ENCODE measurements at regions not wholly inside any gene's neighbourhood (a gene's known extent, or its start where the extent isn't known, plus 50 kb on each side); places are given as distances from the start of the nearest gene placed in this dataset.
"Not testable (repeated sequence)": the region's sequence is repeated elsewhere in the genome, so short reads cannot be mapped to it uniquely, and the experiment has no call there.

DNA sequence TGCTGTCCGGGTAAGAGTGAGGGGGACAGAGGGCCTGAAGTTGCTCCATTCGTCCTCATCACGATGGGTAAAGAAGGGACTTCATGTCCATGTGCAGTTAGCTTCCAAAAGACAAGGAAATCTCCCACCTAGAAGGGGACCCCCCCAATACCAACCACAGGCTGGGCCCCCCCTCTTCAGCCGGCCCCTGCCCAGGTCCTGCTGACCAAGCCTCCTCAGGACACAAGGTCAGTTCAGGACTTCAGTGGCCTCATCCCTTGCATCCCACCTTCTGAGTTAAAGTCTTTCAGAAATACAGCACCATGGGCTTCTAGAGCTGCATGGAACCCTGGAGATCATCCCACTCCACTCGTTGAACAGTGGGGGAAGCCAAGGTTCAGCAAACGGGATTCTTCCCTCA, 115.4 kb upstream of the ERG start:
- DNase-seq (ENCODE audit: low read depth, low spot score) = no peak

GRCh38 chr21:38614558-38614957, 116.3 kb upstream of the ERG start:
- no peak for DNase-seq (ENCODE audit: low read depth, low spot score)

GRCh38 chr21:38619480-38619879, 121.2 kb upstream of the ERG start:
- DNase-seq (ENCODE audit: low read depth, low spot score) = no peak

- DNase-seq (ENCODE audit: low read depth, low spot score) = no peak
These were observed 121.8 kb upstream of the ERG start for GRCh38 chr21:38619992-38620479.

GRCh38 chr21:38621132-38621531, 122.9 kb upstream of the ERG start:
- no peak for DNase-seq (ENCODE audit: low read depth, low spot score)

DNA sequence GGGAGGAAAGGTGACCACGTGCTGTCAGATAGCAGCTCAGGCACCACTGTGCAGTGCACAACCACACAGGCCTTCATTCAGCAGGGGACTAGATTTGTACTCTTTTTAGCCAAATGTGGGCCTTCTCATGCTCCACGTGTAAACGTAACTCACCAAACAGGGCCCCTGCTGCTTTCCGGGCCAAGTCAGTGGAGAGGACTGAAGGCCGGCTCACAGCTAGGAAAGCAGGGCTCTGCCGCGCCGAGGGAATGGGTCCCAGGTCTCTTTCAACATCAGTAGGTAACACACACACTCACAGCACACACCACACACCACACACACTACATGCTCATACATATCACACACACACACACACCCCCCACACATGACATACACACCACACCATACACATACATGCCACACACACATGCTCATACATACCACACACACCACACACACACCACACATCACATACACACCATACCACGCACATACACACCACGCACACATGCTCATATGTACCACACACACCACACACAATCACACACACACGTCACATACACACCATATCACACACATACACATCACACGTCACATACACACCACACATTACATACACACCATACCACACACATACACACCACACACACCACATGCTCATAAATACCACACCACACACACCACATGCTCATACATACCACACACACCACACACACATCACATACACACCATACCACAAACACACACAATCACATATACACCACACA, 124.0 kb upstream of the ERG start:
- DNase-seq (ENCODE audit: low read depth, low spot score) = no peak

- no peak for DNase-seq (ENCODE audit: low read depth, low spot score)
These were observed 124.5 kb upstream of the ERG start for GRCh38 chr21:38622827-38623209.

- DNase-seq (ENCODE audit: low read depth, low spot score) = no peak
These were observed 125.3 kb upstream of the ERG start for GRCh38 chr21:38623552-38623951.

GRCh38 chr21:38625000-38625399, 126.7 kb upstream of the ERG start:
- no peak for DNase-seq (ENCODE audit: low read depth, low spot score)

- no peak for DNase-seq (ENCODE audit: low read depth, low spot score)
These were observed 128.0 kb upstream of the ERG start for GRCh38 chr21:38626306-38626705.

DNA sequence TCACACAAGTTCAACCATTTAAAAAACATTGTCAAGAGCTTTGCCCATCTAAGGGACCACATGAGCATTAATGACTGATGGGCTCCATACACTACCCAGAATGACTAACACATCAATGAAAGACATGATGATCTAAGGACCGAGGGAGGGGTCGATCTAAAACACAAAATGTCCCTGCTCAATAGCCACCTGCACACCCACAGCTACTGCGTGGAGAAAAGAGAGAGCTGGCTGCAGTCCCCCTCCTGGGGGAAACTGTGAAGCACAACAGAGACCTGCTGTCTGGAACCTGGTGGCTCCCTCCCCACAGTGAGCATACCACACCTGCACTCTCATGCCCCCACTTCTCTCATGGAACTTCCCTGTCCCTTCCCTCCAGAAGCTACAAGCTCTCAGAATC, 130.1 kb upstream of the ERG start:
- no peak for DNase-seq (ENCODE audit: low read depth, low spot score)

- no peak for DNase-seq (ENCODE audit: low read depth, low spot score)
These were observed 132.9 kb upstream of the ERG start for GRCh38 chr21:38631206-38631605.

DNA sequence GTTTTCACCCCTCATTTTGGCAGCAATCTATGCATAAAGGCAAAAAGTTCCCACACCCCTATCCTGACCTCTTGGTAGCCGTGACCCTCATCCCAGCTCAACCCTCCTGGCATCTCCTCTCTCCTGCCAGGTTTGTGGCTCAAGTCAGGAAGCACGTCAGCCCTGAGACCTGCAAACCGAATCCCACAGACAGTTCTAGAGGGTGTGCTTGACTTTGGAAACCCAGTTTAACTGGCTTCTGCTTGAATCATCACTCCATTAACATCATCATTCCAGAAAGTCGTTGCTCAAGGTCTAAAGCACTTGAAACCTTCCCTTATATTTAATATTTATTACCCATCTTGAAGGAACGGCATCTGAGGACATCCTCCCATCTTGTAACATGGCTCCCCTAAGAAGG, 133.4 kb upstream of the ERG start:
- no peak for DNase-seq (ENCODE audit: low read depth, low spot score)

GRCh38 chr21:38637161-38637560, 138.9 kb upstream of the ERG start:
- no peak for DNase-seq (ENCODE audit: low read depth, low spot score)

- no peak for DNase-seq (ENCODE audit: low read depth, low spot score)
These were observed 141.5 kb upstream of the ERG start for GRCh38 chr21:38639571-38640354.

- DNase-seq (ENCODE audit: low read depth, low spot score) = not testable (repeated sequence)
These were observed 142.1 kb upstream of the ERG start for GRCh38 chr21:38640355-38640742.

GRCh38 chr21:38643404-38644023, 145.2 kb upstream of the ERG start:
- DNase-seq (ENCODE audit: low read depth, low spot score) = no peak

- no peak for DNase-seq (ENCODE audit: low read depth, low spot score)
These were observed 147.0 kb upstream of the ERG start for GRCh38 chr21:38645282-38645681.

GRCh38 chr21:38646213-38646837, 148.0 kb upstream of the ERG start:
- DNase-seq (ENCODE audit: low read depth, low spot score) = no peak

DNA sequence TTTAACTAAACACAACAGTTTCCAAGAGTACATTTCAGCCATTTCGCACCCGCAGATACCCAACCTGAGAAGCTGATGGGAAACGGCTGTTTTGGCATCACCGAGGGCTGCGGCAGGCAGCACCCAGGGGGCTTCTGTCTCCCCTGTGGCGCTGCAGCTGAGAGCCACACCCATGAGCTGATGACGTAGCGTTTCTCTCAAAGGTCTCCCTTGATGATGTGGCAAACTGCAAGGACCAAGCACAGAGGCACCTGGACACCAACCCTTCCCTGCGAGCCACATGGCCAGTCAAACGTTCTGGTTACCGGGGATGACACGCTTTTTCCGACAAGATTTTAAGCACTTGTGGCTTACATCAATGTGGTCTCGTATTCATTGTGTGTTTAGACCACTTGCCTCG, 150.8 kb upstream of the ERG start:
- no peak for DNase-seq (ENCODE audit: low read depth, low spot score)

GRCh38 chr21:38651570-38651969, 153.3 kb upstream of the ERG start:
- no peak for DNase-seq (ENCODE audit: low read depth, low spot score)

- DNase-seq (ENCODE audit: low read depth, low spot score) = no peak
These were observed 153.3 kb upstream of the ETS2 start for GRCh38 chr21:38652396-38652795.
